HCT116 (cell line): ENCODE measurements at regions not wholly inside any gene's neighbourhood (a gene's known extent, or its start where the extent isn't known, plus 50 kb on each side); places are given as distances from the start of the nearest gene placed in this dataset.

ENCODE experiments used
- ATF3 ChIP-seq: IDR thresholded peaks from 2 replicates; pipeline ENCODE4 v1.6.1; 2012
- CBX3 ChIP-seq: IDR thresholded peaks from 2 replicates; pipeline ENCODE4 v1.6.1; 2012; ENCODE audit warnings: low read depth
- EGR1 ChIP-seq: IDR thresholded peaks from 2 replicates; pipeline ENCODE4 v1.6.1; 2012; ENCODE audit warnings: low read depth
- EZH2 ChIP-seq: fragments of 200-600 bp; sonication (generic); IDR thresholded peaks from 2 replicates; pipeline ENCODE4 v1.6.1; 2017; ENCODE audit warnings: antibody characterized with exemption, mixed run types
- POLR2A ChIP-seq: IDR thresholded peaks from 2 replicates; pipeline ENCODE4 v1.7.0; 2011; ENCODE audit warnings: borderline replicate concordance; ENCODE audit not compliant: insufficient read depth, insufficient read length; ENCODE audit errors: extremely low read depth
- POLR2AphosphoS5 ChIP-seq: IDR thresholded peaks from 2 replicates; pipeline ENCODE4 v1.6.1; 2011; ENCODE audit warnings: mild to moderate bottlenecking, low read depth, low read length, moderate library complexity
- SIN3A ChIP-seq: IDR thresholded peaks from 2 replicates; pipeline ENCODE4 v1.6.1; 2012; ENCODE audit warnings: low read depth
- SP1 ChIP-seq: IDR thresholded peaks from 2 replicates; pipeline ENCODE4 v1.6.1; 2012; ENCODE audit warnings: low read depth
- SRF ChIP-seq: IDR thresholded peaks from 2 replicates; pipeline ENCODE4 v1.6.1; 2012; ENCODE audit warnings: low read depth
- YY1 ChIP-seq: IDR thresholded peaks from 2 replicates; pipeline ENCODE4 v1.6.1; 2011; ENCODE audit warnings: low read length, low read depth, moderate library complexity, mild to moderate bottlenecking; ENCODE audit not compliant: insufficient replicate concordance; ENCODE audit errors: extremely low read depth
- ZFX ChIP-seq: fragments of 450-650 bp; IDR thresholded peaks from 2 replicates; pipeline ENCODE4 v1.6.1; 2017
- ZNF274 ChIP-seq: fragments of 200-500 bp; sonication (Bioruptor generic); IDR thresholded peaks from 2 replicates; pipeline ENCODE4 v1.6.1; 2014; ENCODE audit warnings: mild to moderate bottlenecking, low read depth, low read length, inconsistent platforms
- TF ChIP-seq, protein P1 (sequence below), 3 experiments: fragments of 200-600 bp in 1 of 3; sonication (generic) in 1 of 3; IDR thresholded peaks in 2 of 3; conservative IDR thresholded peaks in 1 of 3; 2 replicates each; pipeline ENCODE4 v1.5.1; 2012 to 2017; ENCODE audit warnings: low read depth in 2 of 3, low read length in 2 of 3, antibody characterized with exemption in 1 of 3, borderline replicate concordance in 1 of 3, control low read depth in 1 of 3, mild to moderate bottlenecking in 1 of 3, mixed read lengths in 1 of 3, mixed run types in 1 of 3, moderate library complexity in 1 of 3; ENCODE audit not compliant: insufficient read depth in 1 of 3

DNA sequence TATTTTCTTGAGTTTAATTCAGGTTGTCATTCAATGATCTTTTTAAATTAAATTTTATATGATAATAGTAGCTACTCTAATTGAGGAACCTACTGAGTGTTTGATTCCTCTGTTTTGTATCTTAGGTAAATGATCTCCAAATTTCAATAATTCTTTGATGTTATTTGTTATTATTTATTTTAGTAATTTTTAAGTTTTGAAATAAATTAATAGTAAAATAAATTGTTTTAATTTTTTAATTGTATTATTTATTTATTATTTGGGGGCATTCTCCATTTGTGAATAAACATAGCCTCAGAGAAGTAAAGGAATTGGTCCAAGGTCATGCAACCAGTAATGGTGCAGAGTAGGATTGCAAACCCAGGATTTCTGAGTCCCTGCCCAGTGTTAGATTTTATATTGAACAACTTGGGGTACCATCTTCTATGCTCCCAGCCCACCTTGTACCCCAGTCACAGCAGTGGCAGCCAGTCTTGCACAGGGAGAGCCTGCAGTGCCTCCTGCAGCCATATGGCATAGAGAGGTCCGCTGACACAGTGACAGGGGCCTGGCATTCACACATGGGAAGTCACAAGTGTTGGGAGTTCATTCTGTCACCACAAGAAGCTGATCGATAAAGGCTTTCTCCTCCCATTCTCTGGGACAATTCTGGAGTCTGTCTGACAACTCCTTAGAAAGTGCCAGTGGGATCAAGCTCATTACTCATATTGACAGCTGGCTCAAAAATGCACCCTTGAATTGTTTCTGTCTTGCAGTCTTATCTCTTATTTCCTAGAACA, 110.0 kb upstream of the ETAA1 start:
- TF ChIP-seq ZFX, result no peak
- TF ChIP-seq, protein P1, sequence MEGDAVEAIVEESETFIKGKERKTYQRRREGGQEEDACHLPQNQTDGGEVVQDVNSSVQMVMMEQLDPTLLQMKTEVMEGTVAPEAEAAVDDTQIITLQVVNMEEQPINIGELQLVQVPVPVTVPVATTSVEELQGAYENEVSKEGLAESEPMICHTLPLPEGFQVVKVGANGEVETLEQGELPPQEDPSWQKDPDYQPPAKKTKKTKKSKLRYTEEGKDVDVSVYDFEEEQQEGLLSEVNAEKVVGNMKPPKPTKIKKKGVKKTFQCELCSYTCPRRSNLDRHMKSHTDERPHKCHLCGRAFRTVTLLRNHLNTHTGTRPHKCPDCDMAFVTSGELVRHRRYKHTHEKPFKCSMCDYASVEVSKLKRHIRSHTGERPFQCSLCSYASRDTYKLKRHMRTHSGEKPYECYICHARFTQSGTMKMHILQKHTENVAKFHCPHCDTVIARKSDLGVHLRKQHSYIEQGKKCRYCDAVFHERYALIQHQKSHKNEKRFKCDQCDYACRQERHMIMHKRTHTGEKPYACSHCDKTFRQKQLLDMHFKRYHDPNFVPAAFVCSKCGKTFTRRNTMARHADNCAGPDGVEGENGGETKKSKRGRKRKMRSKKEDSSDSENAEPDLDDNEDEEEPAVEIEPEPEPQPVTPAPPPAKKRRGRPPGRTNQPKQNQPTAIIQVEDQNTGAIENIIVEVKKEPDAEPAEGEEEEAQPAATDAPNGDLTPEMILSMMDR (IDR thresholded peaks at IDR 0.05 in 2 of 3, conservative IDR thresholded peaks at IDR 0.05 in 1 of 3; ENCODE audit: borderline replicate concordance in 1 of 3, insufficient read depth in 1 of 3, low read depth in 2 of 3, low read length in 2 of 3), result no peak
- TF ChIP-seq POLR2AphosphoS5, result no peak
- no peak for TF ChIP-seq POLR2A
- no peak for TF ChIP-seq ATF3
- TF ChIP-seq SRF, result no peak
- no peak for TF ChIP-seq EGR1
- no peak for TF ChIP-seq SP1
- no peak for TF ChIP-seq CBX3
- TF ChIP-seq EZH2, result no peak
- TF ChIP-seq SIN3A, result no peak
- no peak for TF ChIP-seq ZNF274
- no peak for TF ChIP-seq YY1
